ENCODE measurements at regions not wholly inside any gene's neighbourhood (a gene's known extent, or its start where the extent isn't known, plus 50 kb on each side); places are given as distances from the start of the nearest gene placed in this dataset.

GRCh38 chr10:59073456-59074053 lies 102.9 kb upstream of the PHYHIPL start:
- no peak for TF ChIP-seq CTCF (IDR thresholded peaks at IDR 0.05; ENCODE audit: low read depth, low read length)
- no peaks in the 10 kb centered on the region for H3K27me3 ChIP-seq (ENCODE audit: insufficient read depth, low read depth, severe bottlenecking)
- H3K4me3 ChIP-seq (ENCODE audit: low read depth, low read length) = no peak overlapping the region
- DNase-seq = no peak
- no peak overlapping the region for H3K27ac ChIP-seq
- no peaks in the 10 kb centered on the region for H3K9me3 ChIP-seq (ENCODE audit: severe bottlenecking)
- no peaks in the 10 kb centered on the region for H3K36me3 ChIP-seq

- no peak overlapping the region for H3K27ac ChIP-seq
- DNase-seq = no peak
- TF ChIP-seq CTCF (IDR thresholded peaks at IDR 0.05; ENCODE audit: low read depth, low read length) = no peak
- no peaks in the 10 kb centered on the region for H3K9me3 ChIP-seq (ENCODE audit: severe bottlenecking)
- H3K36me3 ChIP-seq = no peaks in the 10 kb centered on the region
- H3K4me3 ChIP-seq (ENCODE audit: low read depth, low read length) = no peak overlapping the region
- H3K27me3 ChIP-seq (ENCODE audit: insufficient read depth, low read depth, severe bottlenecking) = no peaks in the 10 kb centered on the region
Measured at GRCh38 chr10:59075576-59075975, 100.9 kb upstream of the PHYHIPL start.

GRCh38 chr10:59077855-59078254 lies 98.6 kb upstream of the PHYHIPL start:
- no peak for DNase-seq
- Histone ChIP-seq H3K4me3 (ENCODE audit: low read depth, low read length) (no peak overlapping the region), H3K36me3 (no peaks in the 10 kb centered on the region), H3K9me3 (ENCODE audit: severe bottlenecking) (no peaks in the 10 kb centered on the region), H3K27ac (no peak overlapping the region), H3K27me3 (ENCODE audit: insufficient read depth, low read depth, severe bottlenecking) (no peaks in the 10 kb centered on the region)
- no peak for TF ChIP-seq CTCF (IDR thresholded peaks at IDR 0.05; ENCODE audit: low read depth, low read length)

GRCh38 chr10:59078978-59079377 lies 97.5 kb upstream of the PHYHIPL start:
- TF ChIP-seq CTCF (IDR thresholded peaks at IDR 0.05; ENCODE audit: low read depth, low read length) = no peak
- Histone ChIP-seq H3K27ac (no peak overlapping the region), H3K36me3 (no peaks in the 10 kb centered on the region), H3K27me3 (ENCODE audit: insufficient read depth, low read depth, severe bottlenecking) (no peaks in the 10 kb centered on the region), H3K4me3 (ENCODE audit: low read depth, low read length) (no peak overlapping the region), H3K9me3 (ENCODE audit: severe bottlenecking) (no peaks in the 10 kb centered on the region)
- peak; percentile 21 for DNase-seq

- Histone ChIP-seq H3K4me3 (ENCODE audit: low read depth, low read length) (no peak overlapping the region), H3K27ac (no peak overlapping the region), H3K36me3 (no peaks in the 10 kb centered on the region), H3K27me3 (ENCODE audit: insufficient read depth, low read depth, severe bottlenecking) (no peaks in the 10 kb centered on the region), H3K9me3 (ENCODE audit: severe bottlenecking) (no peaks in the 10 kb centered on the region)
- TF ChIP-seq CTCF (IDR thresholded peaks at IDR 0.05; ENCODE audit: low read depth, low read length) = no peak
- no peak for DNase-seq
Measured at GRCh38 chr10:59079386-59080226, 96.8 kb upstream of the PHYHIPL start.
